DMS153 treated with DMSO at 0.1 percent for 48 hours (cell line): ENCODE measurements at regions not wholly inside any gene's neighbourhood (a gene's known extent, or its start where the extent isn't known, plus 50 kb on each side); places are given as distances from the start of the nearest gene placed in this dataset.
"Not testable (repeated sequence)": the region's sequence is repeated elsewhere in the genome, so short reads cannot be mapped to it uniquely, and the experiment has no call there.

Experiments
- DNase-seq: peaks from one replicate; lab custom pipeline; 2025; ENCODE audit not compliant: unreplicated experiment; lab: John Stamatoyannopoulos, UW

- no peak for DNase-seq
These were observed 852.5 kb upstream of the LRATD1 start for GRCh38 chr2:13779996-13780395.

- no peak for DNase-seq
These were observed 841.4 kb upstream of the LRATD1 start for GRCh38 chr2:13791019-13791547.

DNA sequence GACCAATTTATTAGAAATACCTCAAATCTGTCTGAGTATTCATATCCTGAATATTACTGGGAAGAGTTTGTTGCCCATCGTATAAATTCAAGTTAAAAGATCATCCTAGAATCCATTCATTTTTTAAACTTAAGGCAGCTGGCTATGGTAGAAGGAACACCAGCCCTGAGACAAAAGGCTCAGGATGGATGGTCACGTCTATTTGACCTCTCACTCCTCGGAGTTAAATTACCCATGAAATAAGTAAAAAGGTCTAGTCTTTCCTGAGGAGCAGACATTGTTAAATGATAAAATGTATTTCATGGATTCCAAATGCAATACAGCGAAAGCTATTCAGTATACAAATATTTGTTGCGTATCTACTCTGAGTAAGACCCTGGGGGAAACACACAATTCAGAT is 826.0 kb upstream of the LRATD1 start:
- DNase-seq: no peak

DNA sequence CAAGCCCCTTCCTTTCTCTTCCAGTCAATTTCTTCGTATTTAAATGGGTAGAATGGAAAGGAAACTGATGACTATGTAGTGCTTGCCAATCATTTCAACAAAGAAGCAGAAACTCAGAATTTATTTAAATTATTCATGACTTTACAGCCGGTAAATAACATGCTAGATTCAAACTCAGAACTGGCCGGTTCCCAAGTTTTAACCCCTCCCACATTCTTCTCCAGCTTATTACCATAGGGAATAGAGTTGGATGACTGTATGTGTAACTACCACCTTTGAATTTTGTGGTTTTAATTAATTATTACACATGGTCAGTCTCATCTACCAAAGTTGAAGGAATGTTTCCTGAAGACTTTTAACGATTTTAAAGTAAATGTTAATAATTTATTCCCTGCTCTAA is 819.3 kb upstream of the LRATD1 start:
- DNase-seq: no peak

- no peak for DNase-seq
These were observed 814.5 kb upstream of the LRATD1 start for GRCh38 chr2:13818002-13818401.

DNA sequence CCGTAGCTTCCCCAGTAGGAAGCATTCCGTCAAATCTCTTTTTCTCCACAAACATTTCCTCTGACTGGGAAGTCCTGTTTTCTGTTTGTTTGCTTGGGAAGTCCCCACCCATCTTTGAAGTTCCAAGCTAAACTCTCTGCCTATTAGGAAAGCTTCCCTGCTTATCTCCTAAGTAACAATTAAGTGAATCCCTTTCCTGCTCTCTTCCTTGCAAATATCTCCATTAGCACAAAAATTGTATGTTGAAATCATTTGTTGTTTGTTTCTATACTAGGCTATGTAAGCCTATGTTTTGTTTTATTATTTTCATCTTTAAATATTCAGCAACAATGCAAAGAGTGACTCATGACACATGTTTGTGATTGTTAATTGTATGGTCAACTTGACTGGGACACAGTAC is 812.6 kb upstream of the LRATD1 start:
- DNase-seq: no peak

DNA sequence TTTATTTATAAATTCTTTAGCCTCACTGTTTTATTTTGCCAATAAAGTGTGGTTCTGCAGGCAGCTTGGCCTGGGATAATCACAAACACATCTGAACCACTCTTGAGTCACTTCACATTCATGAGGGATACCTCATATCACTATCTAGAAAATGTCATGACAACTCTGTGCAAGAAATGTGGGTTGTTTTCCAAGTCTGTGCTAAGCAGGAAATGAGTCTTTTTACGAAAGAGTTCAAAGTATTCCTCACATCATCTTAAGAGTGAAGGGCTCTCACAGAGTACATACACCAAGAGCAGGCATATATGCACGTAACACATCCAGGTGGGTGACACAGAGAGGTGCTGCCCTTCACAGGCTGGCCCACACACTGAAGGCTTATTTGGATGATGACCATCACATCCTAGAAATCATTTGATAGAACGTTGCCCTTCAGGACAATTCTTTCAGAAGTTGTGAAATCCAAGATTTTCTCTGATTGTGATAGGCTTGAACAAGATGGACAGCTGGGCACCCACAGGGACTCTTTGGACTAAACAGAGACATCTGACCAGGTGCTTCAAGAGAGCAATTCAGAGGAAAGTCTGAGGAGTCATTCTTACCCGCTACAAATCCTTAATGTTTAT is 811.1 kb upstream of the LRATD1 start:
- DNase-seq: no peak

DNA sequence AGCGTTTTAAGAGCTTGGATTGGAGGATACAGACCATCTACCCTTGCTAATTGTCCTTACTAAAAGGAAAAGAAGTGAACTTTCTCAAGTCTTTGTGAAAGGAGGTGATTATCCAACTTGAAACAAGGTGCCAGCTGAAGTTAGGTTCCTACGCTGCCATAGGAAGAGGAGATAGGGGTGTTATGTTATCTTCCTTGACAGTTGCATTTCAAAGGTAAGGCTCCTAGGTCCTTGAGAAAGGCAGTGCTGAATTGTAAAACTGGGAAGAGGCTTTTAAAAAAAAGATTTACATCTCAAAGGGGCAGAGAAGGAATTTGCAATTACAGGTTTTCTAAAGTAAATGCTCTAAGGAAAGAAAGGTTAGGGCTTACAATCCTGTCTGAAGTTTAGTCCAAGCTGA is 810.2 kb upstream of the LRATD1 start:
- DNase-seq: no peak

- DNase-seq: no peak
These were observed 806.1 kb upstream of the LRATD1 start for GRCh38 chr2:13826314-13826853.

DNA sequence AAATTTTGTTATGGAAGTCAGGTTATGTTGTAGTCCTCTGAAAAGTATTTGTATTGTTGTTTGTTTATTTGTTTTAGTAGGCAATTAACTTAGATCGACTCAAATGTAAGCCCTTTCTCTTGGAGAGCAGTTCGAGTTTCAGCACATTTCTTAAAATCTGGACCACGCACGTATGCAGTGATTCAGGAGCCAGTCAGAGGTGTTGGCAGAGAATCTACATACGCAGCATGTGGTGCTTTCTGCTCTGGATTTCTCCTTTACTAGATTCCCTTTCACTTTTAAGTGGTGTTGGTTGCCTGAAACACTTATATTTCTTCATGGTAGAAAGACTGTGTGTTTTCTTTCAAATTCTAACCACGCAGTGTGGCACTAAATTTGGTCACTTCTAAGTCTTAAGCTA is 773.9 kb upstream of the LRATD1 start:
- no peak for DNase-seq

GRCh38 chr2:13868275-13868674 is 764.2 kb upstream of the LRATD1 start:
- not testable (repeated sequence) for DNase-seq

DNA sequence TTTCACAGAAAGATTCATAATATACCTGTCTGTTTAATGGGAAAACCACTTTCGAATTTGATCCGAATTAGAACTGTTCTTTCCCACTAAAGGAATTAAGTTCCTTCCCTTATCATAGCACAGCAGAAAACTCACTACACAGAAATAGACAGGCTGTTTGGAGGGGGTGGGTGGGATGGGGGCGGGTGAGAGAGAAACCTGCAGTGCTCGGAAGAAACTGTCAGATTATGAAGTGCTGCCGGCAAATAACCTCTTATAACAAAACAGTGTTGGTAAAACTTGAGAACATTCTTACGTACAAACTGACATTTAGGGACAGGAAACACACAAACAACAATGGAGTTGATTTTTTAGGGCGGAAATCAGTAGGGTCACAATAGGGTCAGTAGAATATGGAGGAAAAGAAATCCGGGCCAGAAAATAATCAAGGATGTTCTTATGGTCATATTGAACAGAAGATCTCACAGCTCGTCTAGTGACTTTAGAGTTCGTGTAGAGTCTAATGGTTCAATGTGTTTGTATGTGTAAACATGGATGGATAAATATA is 756.0 kb upstream of the LRATD1 start:
- no peak for DNase-seq

GRCh38 chr2:13877571-13877970 is 754.9 kb upstream of the LRATD1 start:
- DNase-seq: no peak

GRCh38 chr2:13884291-13884976 is 748.1 kb upstream of the LRATD1 start:
- no peak for DNase-seq

DNA sequence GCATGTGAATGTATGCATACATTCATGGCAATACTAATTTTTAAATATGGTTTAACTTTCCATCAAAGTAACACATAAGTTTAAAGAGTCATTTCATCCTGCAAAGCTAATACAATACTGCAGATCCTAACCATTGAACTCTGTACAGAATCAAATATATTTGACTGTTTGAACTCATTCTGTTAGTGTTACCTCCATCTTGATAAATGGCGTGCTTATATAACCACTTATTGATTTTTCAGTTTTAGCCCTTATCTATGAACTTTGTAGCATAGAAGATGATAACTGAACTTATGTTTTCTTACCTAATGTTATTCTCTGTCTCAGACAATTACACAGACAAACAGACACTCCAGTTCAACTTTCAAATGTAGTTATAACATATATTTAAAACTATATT is 731.0 kb upstream of the LRATD1 start:
- DNase-seq: no peak

GRCh38 chr2:13905831-13906230 is 726.7 kb upstream of the LRATD1 start:
- no peak for DNase-seq

GRCh38 chr2:13916066-13916465 is 716.5 kb upstream of the LRATD1 start:
- DNase-seq: no peak

DNA sequence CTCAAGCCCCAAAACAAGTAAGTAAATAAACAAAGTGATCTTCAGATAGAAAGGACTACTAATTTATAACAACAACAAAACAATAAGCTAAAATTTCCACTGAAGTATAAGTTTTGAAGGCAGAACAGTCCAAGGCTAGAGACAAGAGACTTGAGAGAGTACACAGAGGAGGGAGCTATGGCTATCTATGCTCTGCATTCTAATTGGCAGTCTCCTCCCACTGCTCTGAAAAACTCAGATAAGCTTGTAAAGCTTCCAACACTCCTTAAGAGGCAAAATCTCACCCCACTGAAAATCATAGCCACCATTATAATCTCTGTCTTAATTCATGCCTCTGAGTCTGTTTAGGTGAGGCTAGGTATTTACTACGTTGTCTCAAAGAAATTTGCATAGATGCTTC is 714.6 kb upstream of the LRATD1 start:
- DNase-seq: no peak

GRCh38 chr2:13919981-13920382 is 712.5 kb upstream of the LRATD1 start:
- no peak for DNase-seq

GRCh38 chr2:13921245-13921644 is 711.3 kb upstream of the LRATD1 start:
- DNase-seq: no peak

GRCh38 chr2:13923823-13924222 is 708.7 kb upstream of the LRATD1 start:
- no peak for DNase-seq

- no peak for DNase-seq
These were observed 690.4 kb upstream of the LRATD1 start for GRCh38 chr2:13942111-13942510.
